Lower leg skin (tissue), 4 donors: ENCODE measurements at regions not wholly inside any gene's neighbourhood (a gene's known extent, or its start where the extent isn't known, plus 50 kb on each side); places are given as distances from the start of the nearest gene placed in this dataset.

Experiments
- DNase-seq, 2 donors: peaks; one replicate each; pipeline ENCODE4 v3.0.0-alpha.2; 2019; ENCODE audit warnings: low spot score in 2 of 2
- H3K4me3 ChIP-seq: fragments of 200-600 bp; sonication (generic); 2 replicates; pipeline ENCODE4 v1.5.1; 2017; ENCODE audit warnings: mild to moderate bottlenecking, low read depth; ENCODE audit not compliant: poor library complexity, severe bottlenecking
- POLR2A ChIP-seq, 2 donors: fragments of 450-650 bp; IDR thresholded peaks; one replicate each; pipeline ENCODE4 v1.6.1; 2016 to 2017; ENCODE audit warnings: antibody characterized with exemption in 2 of 2, mild to moderate bottlenecking in 1 of 2, moderate library complexity in 1 of 2
- WGBS, 2 donors: methylation state at CpG; one replicate each; pipeline ENCODE4 v1.1.5; 2018; 5-methylcytosine and 5-hydroxymethylcytosine counted together
- intact Hi-C: fragments of 100-400 bp; cut with DNase I; formaldehyde crosslinking; loops from one replicate; pipeline ENCODE4 v1.15.0; 2023; ENCODE audit warnings: low total_unique reads
- TF ChIP-seq, protein P1 (sequence below), 3 donors: fragments of 450-650 bp; IDR thresholded peaks; one replicate each; pipeline ENCODE4 v1.5.1; 2016; ENCODE audit warnings: antibody characterized with exemption in 3 of 3, mild to moderate bottlenecking in 3 of 3, moderate library complexity in 2 of 3

DNA sequence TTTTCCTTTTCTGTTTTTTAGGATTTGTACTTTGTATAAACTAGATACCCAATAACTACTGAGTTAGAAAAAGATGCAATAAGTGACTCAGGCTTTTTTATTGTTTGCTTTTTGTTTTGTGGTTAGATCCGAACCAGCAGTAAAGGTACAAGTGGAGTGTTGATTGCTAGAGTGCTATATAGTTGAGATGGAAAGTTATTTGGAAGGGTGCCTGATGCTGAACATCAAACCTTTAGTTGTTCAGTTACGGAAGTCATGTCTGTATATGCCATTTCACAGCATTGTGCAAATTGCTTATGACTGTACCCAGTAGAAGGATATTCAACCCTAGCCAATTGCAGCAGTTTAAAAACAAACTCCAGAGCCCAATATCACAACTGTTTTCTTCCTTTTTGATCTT, 285.1 kb downstream of the MAT2B start:
- WGBS, 2 donors: 72 to 73% methylated on average over 2 of the region's 2 CpGs
- intact Hi-C loops: no loop called here

DNA sequence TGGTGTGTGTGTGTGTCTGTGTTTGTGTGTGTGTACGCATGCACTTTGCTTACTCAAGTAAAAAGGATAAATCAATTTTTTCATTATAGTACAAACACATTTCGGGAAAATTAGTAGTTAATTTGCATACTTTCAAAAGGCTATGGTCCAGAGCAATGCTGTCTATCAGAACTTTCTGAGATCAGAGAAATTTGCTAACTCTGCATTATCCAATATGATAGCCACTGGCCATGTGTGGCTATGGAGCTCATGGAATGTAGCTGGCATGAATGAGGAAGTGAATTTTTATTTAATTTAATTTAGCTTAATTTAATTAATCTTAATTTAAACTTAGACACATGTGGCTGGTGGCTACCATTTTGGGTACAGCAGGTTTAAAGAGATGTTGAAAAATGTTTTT, 289.6 kb downstream of the MAT2B start:
- no peak for TF ChIP-seq POLR2A (IDR thresholded peaks at IDR 0.05)
- TF ChIP-seq, protein P1, sequence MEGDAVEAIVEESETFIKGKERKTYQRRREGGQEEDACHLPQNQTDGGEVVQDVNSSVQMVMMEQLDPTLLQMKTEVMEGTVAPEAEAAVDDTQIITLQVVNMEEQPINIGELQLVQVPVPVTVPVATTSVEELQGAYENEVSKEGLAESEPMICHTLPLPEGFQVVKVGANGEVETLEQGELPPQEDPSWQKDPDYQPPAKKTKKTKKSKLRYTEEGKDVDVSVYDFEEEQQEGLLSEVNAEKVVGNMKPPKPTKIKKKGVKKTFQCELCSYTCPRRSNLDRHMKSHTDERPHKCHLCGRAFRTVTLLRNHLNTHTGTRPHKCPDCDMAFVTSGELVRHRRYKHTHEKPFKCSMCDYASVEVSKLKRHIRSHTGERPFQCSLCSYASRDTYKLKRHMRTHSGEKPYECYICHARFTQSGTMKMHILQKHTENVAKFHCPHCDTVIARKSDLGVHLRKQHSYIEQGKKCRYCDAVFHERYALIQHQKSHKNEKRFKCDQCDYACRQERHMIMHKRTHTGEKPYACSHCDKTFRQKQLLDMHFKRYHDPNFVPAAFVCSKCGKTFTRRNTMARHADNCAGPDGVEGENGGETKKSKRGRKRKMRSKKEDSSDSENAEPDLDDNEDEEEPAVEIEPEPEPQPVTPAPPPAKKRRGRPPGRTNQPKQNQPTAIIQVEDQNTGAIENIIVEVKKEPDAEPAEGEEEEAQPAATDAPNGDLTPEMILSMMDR (IDR thresholded peaks at IDR 0.05): no peak
- intact Hi-C loops: no loop called here

More for the DNA sequence above, 285.1 kb downstream of the MAT2B start:
- DNase-seq: no peak
- no peak overlapping the region for H3K4me3 ChIP-seq
- TF ChIP-seq, protein P1 (IDR thresholded peaks at IDR 0.05): no peak
- no peak for TF ChIP-seq POLR2A (IDR thresholded peaks at IDR 0.05)

GRCh38 chr5:163807781-163808180, 302.4 kb downstream of the MAT2B start:
- WGBS, 2 donors: 76 to 80% methylated on average over 2 of the region's 2 CpGs
- no peak overlapping the region for H3K4me3 ChIP-seq
- DNase-seq: no peak
- intact Hi-C loops: loop anchor here (2.0 kb wide), 1 partner anchor 51 kb away; no protein-coding TSS in a partner anchor
- no peak for TF ChIP-seq POLR2A (IDR thresholded peaks at IDR 0.05)
- TF ChIP-seq, protein P1 (IDR thresholded peaks at IDR 0.05): no peak

More for the DNA sequence above, 289.6 kb downstream of the MAT2B start:
- no peak for DNase-seq
- WGBS, 2 donors: 87 to 96% methylated on average over 2 of the region's 2 CpGs
- no peak overlapping the region for H3K4me3 ChIP-seq

DNA sequence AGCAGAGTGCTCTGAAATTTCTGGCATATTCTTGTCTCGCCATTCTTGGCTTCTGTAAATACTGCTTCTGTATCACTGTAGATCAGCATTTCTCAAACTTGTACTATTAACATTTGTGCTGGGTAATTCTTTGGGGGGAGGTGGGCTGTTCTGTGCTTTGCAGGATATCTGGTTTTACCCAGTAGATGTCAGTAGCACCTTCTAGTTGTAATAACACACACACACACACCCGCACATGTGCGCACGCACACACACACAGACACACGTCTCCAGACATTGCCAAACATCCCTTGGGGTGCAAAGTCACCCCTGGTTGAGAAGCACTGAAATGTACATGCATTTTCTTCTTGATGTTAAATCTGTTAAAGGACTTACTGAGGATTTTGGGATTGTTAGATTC, 304.1 kb downstream of the MAT2B start:
- intact Hi-C loops: loop anchor here (2.0 kb wide), 1 partner anchor 53 kb away; no protein-coding TSS in a partner anchor
- H3K4me3 ChIP-seq: no peak overlapping the region
- WGBS, 2 donors: 50 to 67% methylated on average over 5 of the region's 5 CpGs
- no peak for TF ChIP-seq POLR2A (IDR thresholded peaks at IDR 0.05)
- TF ChIP-seq, protein P1 (IDR thresholded peaks at IDR 0.05): no peak
- no peak for DNase-seq

DNA sequence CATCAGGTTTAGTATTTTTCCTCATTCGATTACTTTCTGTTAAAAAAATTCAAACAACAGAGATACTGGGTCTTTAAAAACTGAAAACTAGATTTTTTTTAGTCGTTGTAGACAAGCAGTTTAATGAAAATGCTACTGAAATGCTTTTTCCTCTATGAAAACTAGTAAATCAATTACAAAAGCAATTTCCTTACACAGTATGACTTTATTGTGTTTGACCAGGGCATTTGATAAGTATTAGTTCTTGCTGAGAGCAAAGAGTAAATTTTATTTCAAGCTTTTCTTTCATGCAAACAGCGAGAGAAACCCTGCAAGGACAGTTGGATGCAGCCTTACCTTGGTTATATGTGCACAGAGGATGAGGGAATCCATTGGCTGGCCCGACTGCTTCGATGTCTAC, 308.5 kb downstream of the MAT2B start:
- intact Hi-C loops: no loop called here
- no peak for DNase-seq
- WGBS, 2 donors: 75 to 76% methylated on average over 5 of the region's 5 CpGs
- TF ChIP-seq, protein P1 (IDR thresholded peaks at IDR 0.05): no peak
- TF ChIP-seq POLR2A (IDR thresholded peaks at IDR 0.05): no peak
- H3K4me3 ChIP-seq: no peak overlapping the region

DNA sequence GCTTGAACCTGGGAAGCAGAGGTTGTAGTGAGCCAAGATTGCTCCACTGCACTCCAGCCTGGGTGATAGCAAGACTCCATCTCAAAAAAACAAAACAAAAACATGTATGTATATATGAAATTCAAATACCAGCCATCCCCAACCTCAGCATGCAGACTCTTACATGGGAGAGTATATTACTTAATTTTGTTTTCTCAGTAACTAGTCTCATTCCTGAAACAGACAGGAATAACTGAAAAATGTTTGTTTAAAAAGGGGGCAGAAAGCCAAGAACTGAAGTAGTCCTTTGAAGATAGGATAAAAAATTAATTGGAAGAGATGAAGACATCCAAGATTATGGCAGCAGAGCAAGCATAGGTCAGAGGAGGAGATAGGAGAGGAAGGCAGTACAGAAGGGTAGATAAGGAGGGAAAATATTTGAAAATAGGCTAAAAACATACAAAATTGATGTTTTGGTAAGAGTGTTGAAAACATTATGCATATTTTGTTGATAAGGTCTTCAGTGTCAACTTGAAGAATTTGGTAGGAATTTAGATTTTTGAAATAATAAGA, 309.9 kb downstream of the MAT2B start:
- no peak for DNase-seq
- intact Hi-C loops: no loop called here
- TF ChIP-seq, protein P1 (IDR thresholded peaks at IDR 0.05): no peak
- TF ChIP-seq POLR2A (IDR thresholded peaks at IDR 0.05): no peak
- no peak overlapping the region for H3K4me3 ChIP-seq
